ENCODE measurements at regions not wholly inside any gene's neighbourhood (a gene's known extent, or its start where the extent isn't known, plus 50 kb on each side); places are given as distances from the start of the nearest gene placed in this dataset.

- DNase-seq (ENCODE audit: low read depth, low spot score), result no peak
- no TSS peak for BruUV-seq (replicated peaks)
- Histone ChIP-seq H3K9ac (ENCODE audit: low read length) (no peak overlapping the region), H3K36me3 (ENCODE audit: control insufficient read depth in 1 of 2, insufficient read depth in 2 of 2, low read length in 2 of 2) (no peaks in the 10 kb centered on the region), H3K4me3 (replicated peaks in 1 of 2; ENCODE audit: low read depth in 1 of 2, low read length in 2 of 2) (no peak overlapping the region), H2AFZ (ENCODE audit: low read depth, low read length, poor library complexity, severe bottlenecking) (no peak overlapping the region), H3K9me3 (ENCODE audit: control insufficient read depth in 1 of 2, insufficient read depth in 1 of 2, low read depth in 1 of 2, low read length in 2 of 2) (no peaks in the 10 kb centered on the region), H4K20me1 (ENCODE audit: insufficient read depth) (no peaks in the 10 kb centered on the region), H3K79me2 (ENCODE audit: insufficient read depth, low read length) (no peaks in the 10 kb centered on the region), H3K4me2 (ENCODE audit: low read length) (no peak overlapping the region), H3K9me2 (ENCODE audit: insufficient read depth) (no peaks in the 10 kb centered on the region), H3K27me3 (ENCODE audit: insufficient read depth, low read length) (no peaks in the 10 kb centered on the region), H3K27ac (ENCODE audit: low read depth, low read length) (no peak overlapping the region), H3K4me1 (ENCODE audit: control insufficient read depth in 1 of 2, insufficient read depth in 2 of 2, low read length in 2 of 2) (no peaks in the 10 kb centered on the region)
- POLR2A ChIA-PET, result no interaction called here
- ATAC-seq, result no peak
- RAD21 ChIA-PET (ENCODE audit: low non-redundant PET in 1 of 2, low total read pairs in 2 of 2, uncharacterized antibody in 2 of 2, unreplicated experiment in 2 of 2), result no interaction called here
- CTCF ChIA-PET, result no interaction called here
- intact Hi-C loops (cut with micrococcal nuclease), result no loop called here
- TF ChIP-seq EZH2 (IDR thresholded peaks at IDR 0.05) (no peak), ZFX (IDR thresholded peaks at IDR 0.05) (no peak), YY1 (IDR thresholded peaks at IDR 0.05; ENCODE audit: extremely low read depth, insufficient replicate concordance, low read depth, low read length) (no peak), CBX3 (IDR thresholded peaks at IDR 0.05; ENCODE audit: low read depth) (no peak), SIN3A (IDR thresholded peaks at IDR 0.05; ENCODE audit: low read depth) (no peak), EZH2phosphoT487 (IDR thresholded peaks at IDR 0.05; ENCODE audit: borderline replicate concordance) (no peak), POLR2AphosphoS5 (IDR thresholded peaks at IDR 0.05; ENCODE audit: low read depth, low read length) (no peak), ELF1 (IDR thresholded peaks at IDR 0.05; ENCODE audit: borderline replicate concordance, low read depth) (no peak)
- TF ChIP-seq, protein P1, sequence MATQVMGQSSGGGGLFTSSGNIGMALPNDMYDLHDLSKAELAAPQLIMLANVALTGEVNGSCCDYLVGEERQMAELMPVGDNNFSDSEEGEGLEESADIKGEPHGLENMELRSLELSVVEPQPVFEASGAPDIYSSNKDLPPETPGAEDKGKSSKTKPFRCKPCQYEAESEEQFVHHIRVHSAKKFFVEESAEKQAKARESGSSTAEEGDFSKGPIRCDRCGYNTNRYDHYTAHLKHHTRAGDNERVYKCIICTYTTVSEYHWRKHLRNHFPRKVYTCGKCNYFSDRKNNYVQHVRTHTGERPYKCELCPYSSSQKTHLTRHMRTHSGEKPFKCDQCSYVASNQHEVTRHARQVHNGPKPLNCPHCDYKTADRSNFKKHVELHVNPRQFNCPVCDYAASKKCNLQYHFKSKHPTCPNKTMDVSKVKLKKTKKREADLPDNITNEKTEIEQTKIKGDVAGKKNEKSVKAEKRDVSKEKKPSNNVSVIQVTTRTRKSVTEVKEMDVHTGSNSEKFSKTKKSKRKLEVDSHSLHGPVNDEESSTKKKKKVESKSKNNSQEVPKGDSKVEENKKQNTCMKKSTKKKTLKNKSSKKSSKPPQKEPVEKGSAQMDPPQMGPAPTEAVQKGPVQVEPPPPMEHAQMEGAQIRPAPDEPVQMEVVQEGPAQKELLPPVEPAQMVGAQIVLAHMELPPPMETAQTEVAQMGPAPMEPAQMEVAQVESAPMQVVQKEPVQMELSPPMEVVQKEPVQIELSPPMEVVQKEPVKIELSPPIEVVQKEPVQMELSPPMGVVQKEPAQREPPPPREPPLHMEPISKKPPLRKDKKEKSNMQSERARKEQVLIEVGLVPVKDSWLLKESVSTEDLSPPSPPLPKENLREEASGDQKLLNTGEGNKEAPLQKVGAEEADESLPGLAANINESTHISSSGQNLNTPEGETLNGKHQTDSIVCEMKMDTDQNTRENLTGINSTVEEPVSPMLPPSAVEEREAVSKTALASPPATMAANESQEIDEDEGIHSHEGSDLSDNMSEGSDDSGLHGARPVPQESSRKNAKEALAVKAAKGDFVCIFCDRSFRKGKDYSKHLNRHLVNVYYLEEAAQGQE (IDR thresholded peaks at IDR 0.05; ENCODE audit: low read depth), result no peak
- TF ChIP-seq, protein P2, sequence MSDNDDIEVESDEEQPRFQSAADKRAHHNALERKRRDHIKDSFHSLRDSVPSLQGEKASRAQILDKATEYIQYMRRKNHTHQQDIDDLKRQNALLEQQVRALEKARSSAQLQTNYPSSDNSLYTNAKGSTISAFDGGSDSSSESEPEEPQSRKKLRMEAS (IDR thresholded peaks at IDR 0.05), result no peak
Measured at GRCh38 chr6:132045877-132046276, 94.7 kb upstream of the CCN2 start.

Measured in HCT116 (cell line).